ENCODE measurements at regions not wholly inside any gene's neighbourhood (a gene's known extent, or its start where the extent isn't known, plus 50 kb on each side); places are given as distances from the start of the nearest gene placed in this dataset.

DNA sequence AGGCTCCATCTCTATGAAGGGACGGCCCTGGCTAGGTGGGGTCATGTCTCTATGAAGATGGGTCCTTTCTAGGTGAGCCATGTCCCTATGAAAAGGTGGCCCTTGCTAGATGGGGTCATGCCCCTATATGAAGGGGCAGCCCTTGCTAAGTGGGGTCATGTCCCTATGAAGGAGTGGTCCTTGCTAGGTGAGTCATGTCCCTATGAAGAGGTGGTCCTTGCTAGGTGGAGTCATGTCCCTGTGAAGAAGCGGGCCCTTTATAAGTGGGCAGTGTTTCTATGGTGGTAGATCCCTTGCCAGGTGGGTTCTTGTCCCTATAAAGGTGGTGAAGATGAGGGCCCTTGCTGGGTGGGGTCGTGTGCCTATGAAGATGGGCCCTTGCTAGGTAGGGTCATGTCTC is 283.0 kb upstream of the IRX2 start:
- no peak overlapping the region for H3K4me3 ChIP-seq (ENCODE audit: low read depth in 2 of 2, low read length in 2 of 2)
- no peaks in the 10 kb centered on the region for H3K36me3 ChIP-seq (ENCODE audit: control insufficient read depth, insufficient read depth, low read length)
- intact Hi-C loops (cut with micrococcal nuclease; ENCODE audit: unreplicated experiment): no loop called here
- TF ChIP-seq TCF7L2 (IDR thresholded peaks at IDR 0.05; ENCODE audit: low read depth, low read length): no peak
- TF ChIP-seq POLR2AphosphoS5 (IDR thresholded peaks at IDR 0.05; ENCODE audit: low read depth, low read length): no peak
- no peak for TF ChIP-seq CTCF (IDR thresholded peaks at IDR 0.05)
- TF ChIP-seq REST (IDR thresholded peaks at IDR 0.05; ENCODE audit: insufficient read depth in 1 of 2, low read depth in 2 of 2, low read length in 1 of 2): no peak
- TF ChIP-seq SIN3A (IDR thresholded peaks at IDR 0.05; ENCODE audit: borderline replicate concordance, insufficient read depth, low read depth, low read length): no peak
- BruUV-seq (replicated peaks): no TSS peak
- no peak for ATAC-seq
- no peaks in the 10 kb centered on the region for H3K9me3 ChIP-seq (ENCODE audit: control insufficient read depth, insufficient read depth, low read depth, low read length)
- no peak for DNase-seq (ENCODE audit: low read depth, low spot score)
- H3K27ac ChIP-seq (ENCODE audit: low read length): no peak overlapping the region
- no peaks in the 10 kb centered on the region for H3K4me1 ChIP-seq (ENCODE audit: control insufficient read depth, insufficient read depth, low read length)
- no peaks in the 10 kb centered on the region for H3K27me3 ChIP-seq (ENCODE audit: control insufficient read depth, insufficient read depth, low read length)
- in situ Hi-C loops (cut with HindIII; ENCODE audit: low pct_unique_long_range_greater_than_20kb, low sequenced_read_pairs): no loop called here
- POLR2A ChIA-PET: no interaction called here
- CTCF ChIA-PET: no interaction called here

DNA sequence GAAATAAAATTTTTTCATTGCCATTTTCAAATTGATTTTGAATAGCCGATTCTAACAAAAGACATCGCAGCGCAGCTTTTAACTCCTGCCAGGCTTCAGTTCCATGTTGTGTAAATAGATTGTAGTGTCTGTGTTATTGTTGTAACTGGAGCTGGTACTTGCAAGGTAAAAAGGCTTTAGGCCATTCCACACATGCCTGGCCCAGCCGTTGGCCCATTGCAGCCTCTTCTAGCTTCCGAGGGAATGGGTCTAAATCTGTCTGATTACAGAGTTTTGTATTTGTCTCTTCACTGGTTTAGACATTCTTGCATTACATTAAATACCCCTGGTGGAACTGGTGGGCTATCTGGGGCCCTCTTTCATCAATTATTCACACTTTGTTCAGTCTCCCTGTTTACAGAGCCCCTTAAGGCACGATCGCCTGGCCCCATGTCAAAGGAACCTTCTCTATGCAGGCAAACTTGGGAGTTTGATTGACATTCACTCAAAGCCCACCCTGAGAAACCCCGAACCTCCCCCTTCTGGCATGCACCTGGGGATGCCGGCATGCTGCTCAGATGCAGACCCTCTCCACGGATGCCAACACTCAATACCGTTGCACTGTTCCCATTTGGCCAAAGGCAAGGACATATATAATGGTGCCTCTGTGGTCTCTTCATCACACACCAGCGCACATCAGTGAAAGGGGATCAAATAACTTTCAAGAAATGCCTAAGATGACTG is 281.7 kb upstream of the IRX2 start:
- ATAC-seq (no peak), DNase-seq (ENCODE audit: low read depth, low spot score) (no peak)
- TF ChIP-seq POLR2AphosphoS5 (IDR thresholded peaks at IDR 0.05; ENCODE audit: low read depth, low read length): no peak
- TF ChIP-seq REST (IDR thresholded peaks at IDR 0.05; ENCODE audit: insufficient read depth in 1 of 2, low read depth in 2 of 2, low read length in 1 of 2): no peak
- no peak for TF ChIP-seq SIN3A (IDR thresholded peaks at IDR 0.05; ENCODE audit: borderline replicate concordance, insufficient read depth, low read depth, low read length)
- no peak for TF ChIP-seq CTCF (IDR thresholded peaks at IDR 0.05)
- no peak for TF ChIP-seq TCF7L2 (IDR thresholded peaks at IDR 0.05; ENCODE audit: low read depth, low read length)
- in situ Hi-C loops (cut with HindIII; ENCODE audit: low pct_unique_long_range_greater_than_20kb, low sequenced_read_pairs): no loop called here
- no peaks in the 10 kb centered on the region for H3K9me3 ChIP-seq (ENCODE audit: control insufficient read depth, insufficient read depth, low read depth, low read length)
- no peak overlapping the region for H3K4me3 ChIP-seq (ENCODE audit: low read depth in 2 of 2, low read length in 2 of 2)
- H3K27ac ChIP-seq (ENCODE audit: low read length): no peak overlapping the region
- intact Hi-C loops (cut with micrococcal nuclease; ENCODE audit: unreplicated experiment): no loop called here
- no peaks in the 10 kb centered on the region for H3K36me3 ChIP-seq (ENCODE audit: control insufficient read depth, insufficient read depth, low read length)
- H3K27me3 ChIP-seq (ENCODE audit: control insufficient read depth, insufficient read depth, low read length): no peaks in the 10 kb centered on the region
- BruUV-seq (replicated peaks): no TSS peak
- H3K4me1 ChIP-seq (ENCODE audit: control insufficient read depth, insufficient read depth, low read length): no peaks in the 10 kb centered on the region
- CTCF ChIA-PET: no interaction called here
- POLR2A ChIA-PET: no interaction called here

Measured in Panc1 (cell line).